Right lobe of liver (tissue), 4 donors: ENCODE measurements at regions not wholly inside any gene's neighbourhood (a gene's known extent, or its start where the extent isn't known, plus 50 kb on each side); places are given as distances from the start of the nearest gene placed in this dataset.

Experiments
- POLR2A ChIP-seq: fragments of 450-650 bp; IDR thresholded peaks from one replicate; pipeline ENCODE4 v1.6.1; 2017; ENCODE audit warnings: antibody characterized with exemption, mild to moderate bottlenecking
- TF ChIP-seq, protein P1 (sequence below), 4 donors: fragments of 200-600 bp in 3 of 4; fragments of 450-650 bp in 1 of 4; IDR thresholded peaks; one replicate each; pipeline versions ENCODE4 v1.5.1 to v1.8.0; 2016 to 2022; ENCODE audit warnings: antibody characterized with exemption in 4 of 4, mild to moderate bottlenecking in 2 of 4
- donor health status: DM: no; HTN: no; CAD: no.
- donor health status: DM: no; HTN: no; CAD: no.
- donor health status: DM: no; HTN: yes; CAD: no.

DNA sequence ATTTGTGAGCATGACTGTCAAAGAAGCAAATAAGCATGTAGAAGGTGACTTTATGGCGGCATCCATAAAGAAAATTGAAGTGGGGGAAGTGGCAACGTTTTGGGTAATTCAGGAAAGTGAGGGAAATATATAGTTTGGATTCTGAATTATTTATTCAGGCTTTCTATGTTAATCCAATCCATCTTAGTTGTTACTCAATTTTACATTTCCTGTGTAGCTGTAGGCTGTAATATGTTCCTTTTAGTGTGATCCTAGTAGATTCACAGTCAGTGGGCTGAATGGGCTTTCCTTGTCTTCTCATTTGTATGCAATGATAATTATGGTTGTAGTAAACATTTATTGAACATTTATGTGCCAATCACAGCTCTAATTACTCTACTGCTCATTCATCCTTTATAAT lies 654.1 kb downstream of the EDEM1 start:
- TF ChIP-seq, protein P1, sequence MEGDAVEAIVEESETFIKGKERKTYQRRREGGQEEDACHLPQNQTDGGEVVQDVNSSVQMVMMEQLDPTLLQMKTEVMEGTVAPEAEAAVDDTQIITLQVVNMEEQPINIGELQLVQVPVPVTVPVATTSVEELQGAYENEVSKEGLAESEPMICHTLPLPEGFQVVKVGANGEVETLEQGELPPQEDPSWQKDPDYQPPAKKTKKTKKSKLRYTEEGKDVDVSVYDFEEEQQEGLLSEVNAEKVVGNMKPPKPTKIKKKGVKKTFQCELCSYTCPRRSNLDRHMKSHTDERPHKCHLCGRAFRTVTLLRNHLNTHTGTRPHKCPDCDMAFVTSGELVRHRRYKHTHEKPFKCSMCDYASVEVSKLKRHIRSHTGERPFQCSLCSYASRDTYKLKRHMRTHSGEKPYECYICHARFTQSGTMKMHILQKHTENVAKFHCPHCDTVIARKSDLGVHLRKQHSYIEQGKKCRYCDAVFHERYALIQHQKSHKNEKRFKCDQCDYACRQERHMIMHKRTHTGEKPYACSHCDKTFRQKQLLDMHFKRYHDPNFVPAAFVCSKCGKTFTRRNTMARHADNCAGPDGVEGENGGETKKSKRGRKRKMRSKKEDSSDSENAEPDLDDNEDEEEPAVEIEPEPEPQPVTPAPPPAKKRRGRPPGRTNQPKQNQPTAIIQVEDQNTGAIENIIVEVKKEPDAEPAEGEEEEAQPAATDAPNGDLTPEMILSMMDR (IDR thresholded peaks at IDR 0.05): no peak
- TF ChIP-seq POLR2A: no peak
